ENCODE measurements at regions not wholly inside any gene's neighbourhood (a gene's known extent, or its start where the extent isn't known, plus 50 kb on each side); places are given as distances from the start of the nearest gene placed in this dataset.

GRCh38 chr12:25752710-25753309, 199.7 kb upstream of the LMNTD1 start:
- no peak for DNase-seq (ENCODE audit: low read depth in 3 of 3)

GRCh38 chr12:25755136-25755970, 202.3 kb upstream of the LMNTD1 start:
- no peak for DNase-seq (ENCODE audit: low read depth in 3 of 3)

GRCh38 chr12:25755971-25756260, 202.6 kb upstream of the RASSF8 start:
- no peak for DNase-seq (ENCODE audit: low read depth in 3 of 3)

GRCh38 chr12:25757037-25757665, 201.3 kb upstream of the RASSF8 start:
- no peak for DNase-seq (ENCODE audit: low read depth in 3 of 3)

GRCh38 chr12:25759752-25760151, 198.7 kb upstream of the RASSF8 start:
- DNase-seq (ENCODE audit: low read depth in 3 of 3), result no peak

- no peak for DNase-seq (ENCODE audit: low read depth in 3 of 3)
Measured at GRCh38 chr12:25761356-25761755, 197.1 kb upstream of the RASSF8 start.

- no peak for DNase-seq (ENCODE audit: low read depth in 3 of 3)
Measured at GRCh38 chr12:25764409-25764808, 194.1 kb upstream of the RASSF8 start.

- no peak for DNase-seq (ENCODE audit: low read depth in 3 of 3)
Measured at GRCh38 chr12:25764892-25765291, 193.6 kb upstream of the RASSF8 start.

- no peak for DNase-seq (ENCODE audit: low read depth in 3 of 3)
Measured at GRCh38 chr12:25767606-25768005, 190.9 kb upstream of the RASSF8 start.

- no peak for DNase-seq (ENCODE audit: low read depth in 3 of 3)
Measured at GRCh38 chr12:25768151-25768550, 190.3 kb upstream of the RASSF8 start.

- no peak for DNase-seq (ENCODE audit: low read depth in 3 of 3)
Measured at GRCh38 chr12:25769082-25769945, 189.2 kb upstream of the RASSF8 start.

GRCh38 chr12:25771041-25771440, 187.4 kb upstream of the RASSF8 start:
- no peak for DNase-seq (ENCODE audit: low read depth in 3 of 3)

GRCh38 chr12:25771476-25771875, 187.0 kb upstream of the RASSF8 start:
- DNase-seq (ENCODE audit: low read depth in 3 of 3), result no peak

GRCh38 chr12:25775968-25776367, 182.5 kb upstream of the RASSF8 start:
- no peak for DNase-seq (ENCODE audit: low read depth in 3 of 3)

GRCh38 chr12:25780771-25781170, 177.7 kb upstream of the RASSF8 start:
- DNase-seq (ENCODE audit: low read depth in 3 of 3), result no peak

GRCh38 chr12:25781232-25781631, 177.2 kb upstream of the RASSF8 start:
- DNase-seq (ENCODE audit: low read depth in 3 of 3), result no peak

- no peak for DNase-seq (ENCODE audit: low read depth in 3 of 3)
Measured at GRCh38 chr12:25783566-25783965, 174.9 kb upstream of the RASSF8 start.

GRCh38 chr12:25784669-25785068, 173.8 kb upstream of the RASSF8 start:
- DNase-seq (ENCODE audit: low read depth in 3 of 3), result no peak

GRCh38 chr12:25785134-25785533, 173.3 kb upstream of the RASSF8 start:
- no peak for DNase-seq (ENCODE audit: low read depth in 3 of 3)

- DNase-seq (ENCODE audit: low read depth in 3 of 3), result no peak
Measured at GRCh38 chr12:25787701-25788100, 170.8 kb upstream of the RASSF8 start.

GRCh38 chr12:25788707-25789442, 169.6 kb upstream of the RASSF8 start:
- DNase-seq (ENCODE audit: low read depth in 3 of 3), result no peak

GRCh38 chr12:25789541-25789944, 168.9 kb upstream of the RASSF8 start:
- no peak for DNase-seq (ENCODE audit: low read depth in 3 of 3)

Measured in stimulated activated CD4-positive, alpha-beta T cell treated with anti-CD3 and anti-CD28 coated beads, TNF-alpha, amount 100 ng/mL, for 24 hours (primary cell).